Dendritic cell treated with granulocyte-macrophage colony-stimulating factor and Interleukin-4, amounts not matched to agents 40 ng/mL and 50 ng/mL, for 4 days (primary cell): ENCODE measurements at regions not wholly inside any gene's neighbourhood (a gene's known extent, or its start where the extent isn't known, plus 50 kb on each side); places are given as distances from the start of the nearest gene placed in this dataset.

Experiments
- H3K27ac Mint-ChIP-seq: one replicate; pipeline ENCODE4 v1.8.0; 2022; ENCODE audit warnings: mild to moderate bottlenecking, mixed read lengths
- H3K27me3 Mint-ChIP-seq: one replicate; pipeline ENCODE4 v1.8.0; 2022; ENCODE audit warnings: mild to moderate bottlenecking, mixed read lengths
- H3K36me3 Mint-ChIP-seq: one replicate; pipeline ENCODE4 v1.8.0; 2022; ENCODE audit warnings: low read depth, mixed read lengths
- H3K4me1 Mint-ChIP-seq: one replicate; pipeline ENCODE4 v1.8.0; 2022; ENCODE audit warnings: low read depth, mixed read lengths
- H3K4me3 Mint-ChIP-seq: one replicate; pipeline ENCODE4 v1.8.0; 2022; ENCODE audit warnings: mild to moderate bottlenecking, moderate library complexity, mixed read lengths
- H3K9me3 Mint-ChIP-seq: one replicate; pipeline ENCODE4 v1.8.0; 2022; ENCODE audit warnings: mixed read lengths
- intact Hi-C: fragments of 100-400 bp; cut with micrococcal nuclease; formaldehyde crosslinking; loops from one replicate; pipeline ENCODE4 v1.15.0; 2022

GRCh38 chr2:107627164-107627563 is 199.5 kb upstream of the RGPD4 start:
- Mint-ChIP-seq H3K27ac (no peak overlapping the region), H3K9me3 (peaks cover 63% of the 10 kb centered on the region), H3K4me1 (no peaks in the 10 kb centered on the region), H3K36me3 (no peaks in the 10 kb centered on the region), H3K4me3 (no peak overlapping the region), H3K27me3 (no peaks in the 10 kb centered on the region)
- intact Hi-C loops, result no loop called here

DNA sequence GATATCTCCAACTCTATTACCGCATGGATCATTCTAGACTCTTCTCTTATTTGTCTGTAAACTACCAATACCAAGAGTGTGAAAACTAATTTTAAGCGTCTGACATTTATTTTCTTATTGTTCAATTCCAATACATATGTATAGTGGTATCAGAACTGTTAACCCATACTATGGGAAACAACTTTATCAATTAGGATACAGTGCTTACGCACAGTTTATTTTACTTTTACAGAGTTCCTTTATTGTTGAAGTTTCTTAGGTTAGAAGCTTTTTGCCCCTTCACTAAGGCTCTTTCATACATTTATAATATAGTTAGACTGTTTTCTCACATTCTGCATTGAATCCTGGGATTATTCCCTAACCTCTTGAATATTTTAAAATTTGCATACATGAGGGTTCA is 198.8 kb upstream of the RGPD4 start:
- Mint-ChIP-seq H3K27ac (no peak overlapping the region), H3K36me3 (no peaks in the 10 kb centered on the region), H3K4me1 (no peaks in the 10 kb centered on the region), H3K4me3 (no peak overlapping the region), H3K9me3 (peaks cover 60% of the 10 kb centered on the region), H3K27me3 (no peaks in the 10 kb centered on the region)
- intact Hi-C loops, result no loop called here

DNA sequence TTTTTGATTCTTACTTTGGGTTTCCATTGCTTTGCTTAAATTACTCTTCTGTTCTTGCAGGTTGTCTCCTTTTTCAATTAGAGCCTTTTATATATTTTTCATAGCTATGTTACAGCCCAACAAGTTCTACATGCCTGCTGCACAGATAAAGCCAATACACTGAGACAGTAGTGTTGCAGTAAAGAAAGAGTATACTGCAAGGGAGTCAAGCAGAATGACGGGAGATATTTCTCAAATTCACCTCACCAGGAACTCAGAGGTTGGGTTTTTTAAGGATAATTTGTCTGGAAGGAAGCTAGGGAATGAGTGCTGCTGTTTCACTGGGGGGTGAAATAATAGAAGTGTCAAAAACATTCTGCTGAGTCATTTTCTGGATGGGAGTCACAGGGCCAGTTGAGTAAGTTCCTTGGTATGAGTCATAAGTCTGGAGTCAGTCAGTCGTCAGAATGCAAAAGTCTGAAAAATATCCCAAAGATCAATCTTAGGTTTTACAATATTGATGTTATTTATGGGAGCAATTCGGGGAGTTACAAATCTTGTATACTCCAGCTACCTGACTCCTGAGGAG is 193.0 kb upstream of the RGPD4 start:
- no peak overlapping the region for H3K27ac Mint-ChIP-seq

DNA sequence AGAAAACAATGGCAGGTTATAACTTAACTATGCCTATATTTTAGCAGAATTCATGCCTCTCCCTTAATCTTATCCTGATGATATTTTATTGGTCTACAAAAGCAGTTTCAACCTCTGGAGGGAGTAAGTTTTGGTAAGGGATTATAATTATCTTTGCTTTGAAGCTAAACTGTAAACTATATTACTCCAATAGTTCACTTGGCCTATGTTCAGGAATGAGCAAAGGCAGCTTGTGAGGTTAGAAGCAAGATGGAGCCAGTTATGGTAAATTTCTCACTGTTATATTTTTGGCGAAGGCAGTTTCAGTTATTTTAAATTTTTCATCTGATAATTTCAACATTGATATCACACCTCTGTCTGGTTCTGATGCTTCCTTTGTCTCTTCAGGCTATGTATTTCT is 192.5 kb upstream of the RGPD4 start:
- Mint-ChIP-seq H3K27ac (no peak overlapping the region), H3K27me3 (no peaks in the 10 kb centered on the region), H3K9me3 (peaks cover 44% of the 10 kb centered on the region), H3K4me3 (no peak overlapping the region), H3K4me1 (no peaks in the 10 kb centered on the region), H3K36me3 (no peaks in the 10 kb centered on the region)
- intact Hi-C loops, result no loop called here

More for the DNA sequence above, 193.0 kb upstream of the RGPD4 start:
- Mint-ChIP-seq H3K9me3 (peaks cover 49% of the 10 kb centered on the region), H3K4me3 (no peak overlapping the region), H3K36me3 (no peaks in the 10 kb centered on the region), H3K27me3 (no peaks in the 10 kb centered on the region), H3K4me1 (no peaks in the 10 kb centered on the region)
- intact Hi-C loops, result no loop called here

DNA sequence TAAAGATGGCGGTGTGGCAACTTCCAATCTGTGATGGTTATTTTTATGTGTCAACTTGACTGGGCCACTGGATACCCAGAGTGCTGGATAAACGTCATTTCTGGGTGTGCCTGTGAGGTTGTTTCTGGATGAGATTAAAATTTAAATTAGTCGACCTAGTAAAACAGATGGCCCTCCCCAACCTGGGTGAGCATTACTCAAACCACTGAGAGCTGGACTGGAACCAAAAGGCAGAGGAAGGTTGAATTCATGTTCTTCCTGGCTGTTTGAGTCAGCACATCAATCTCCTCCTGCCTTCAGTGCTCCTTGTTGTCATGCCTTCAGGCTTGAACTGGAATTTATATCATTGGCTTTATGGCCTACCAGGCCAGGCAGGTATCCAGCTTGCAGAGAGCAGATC is 190.8 kb upstream of the RGPD4 start:
- H3K4me1 Mint-ChIP-seq, result no peaks in the 10 kb centered on the region
- no peaks in the 10 kb centered on the region for H3K36me3 Mint-ChIP-seq
- H3K9me3 Mint-ChIP-seq, result peaks cover 34% of the 10 kb centered on the region
- intact Hi-C loops, result no loop called here
- no peak overlapping the region for H3K27ac Mint-ChIP-seq
- H3K4me3 Mint-ChIP-seq, result no peak overlapping the region
- no peaks in the 10 kb centered on the region for H3K27me3 Mint-ChIP-seq

- no peaks in the 10 kb centered on the region for H3K4me1 Mint-ChIP-seq
- no peaks in the 10 kb centered on the region for H3K36me3 Mint-ChIP-seq
- intact Hi-C loops, result no loop called here
- H3K9me3 Mint-ChIP-seq, result peaks cover 56% of the 10 kb centered on the region
- no peak overlapping the region for H3K4me3 Mint-ChIP-seq
- H3K27ac Mint-ChIP-seq, result no peak overlapping the region
- no peaks in the 10 kb centered on the region for H3K27me3 Mint-ChIP-seq
Measured at GRCh38 chr2:107645586-107645985, 181.1 kb upstream of the RGPD4 start.

GRCh38 chr2:107648781-107649404 is 177.8 kb upstream of the RGPD4 start:
- no peak overlapping the region for H3K27ac Mint-ChIP-seq
- no peaks in the 10 kb centered on the region for H3K4me1 Mint-ChIP-seq
- H3K27me3 Mint-ChIP-seq, result no peaks in the 10 kb centered on the region
- H3K9me3 Mint-ChIP-seq, result peaks cover 45% of the 10 kb centered on the region
- H3K4me3 Mint-ChIP-seq, result no peak overlapping the region
- no peaks in the 10 kb centered on the region for H3K36me3 Mint-ChIP-seq
- intact Hi-C loops, result no loop called here

DNA sequence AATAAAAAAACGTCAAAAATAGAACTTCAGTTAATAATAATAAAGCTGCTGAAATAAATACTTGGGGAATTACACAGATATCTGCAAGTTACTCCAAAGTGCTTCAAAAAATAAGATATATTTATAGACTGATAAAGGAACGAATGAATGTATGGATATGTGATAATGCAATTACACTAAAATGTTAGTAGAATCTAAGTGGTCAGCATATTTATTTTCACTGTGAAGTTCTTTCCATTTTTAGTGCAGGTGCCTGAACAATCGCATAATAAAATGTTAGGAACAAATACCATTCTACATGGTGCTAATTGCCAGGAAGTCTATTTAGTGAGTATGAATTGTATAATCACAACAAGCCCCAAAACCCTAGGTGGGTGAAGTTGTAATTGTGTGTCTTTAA is 169.6 kb upstream of the RGPD4 start:
- no peaks in the 10 kb centered on the region for H3K36me3 Mint-ChIP-seq
- no peak overlapping the region for H3K4me3 Mint-ChIP-seq
- H3K27me3 Mint-ChIP-seq, result no peaks in the 10 kb centered on the region
- no peak overlapping the region for H3K27ac Mint-ChIP-seq
- H3K9me3 Mint-ChIP-seq, result peaks cover 25% of the 10 kb centered on the region
- intact Hi-C loops, result no loop called here
- no peaks in the 10 kb centered on the region for H3K4me1 Mint-ChIP-seq

DNA sequence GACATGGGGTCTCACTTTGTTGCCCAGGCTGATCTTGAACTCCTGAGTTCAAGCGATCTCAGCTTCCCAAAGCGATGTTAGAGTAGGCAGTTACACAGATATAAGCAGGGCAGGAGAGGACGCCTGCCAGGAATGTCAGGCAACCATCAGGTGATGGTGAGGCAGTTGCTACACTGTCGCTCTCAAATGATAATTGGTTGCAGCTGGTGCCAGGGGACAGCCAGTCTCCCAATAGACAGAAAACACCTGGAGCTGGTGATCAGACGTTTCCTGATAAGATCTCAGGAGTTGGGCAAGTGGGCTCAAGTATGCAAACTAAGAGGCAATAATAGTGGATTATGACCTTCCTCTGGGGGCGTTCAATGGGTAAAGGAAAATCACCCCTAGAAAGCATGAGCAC is 163.1 kb upstream of the RGPD4 start:
- Mint-ChIP-seq H3K9me3 (peaks cover 34% of the 10 kb centered on the region), H3K27me3 (no peaks in the 10 kb centered on the region), H3K4me3 (no peak overlapping the region), H3K36me3 (no peaks in the 10 kb centered on the region), H3K4me1 (no peaks in the 10 kb centered on the region), H3K27ac (no peak overlapping the region)
- intact Hi-C loops, result no loop called here

DNA sequence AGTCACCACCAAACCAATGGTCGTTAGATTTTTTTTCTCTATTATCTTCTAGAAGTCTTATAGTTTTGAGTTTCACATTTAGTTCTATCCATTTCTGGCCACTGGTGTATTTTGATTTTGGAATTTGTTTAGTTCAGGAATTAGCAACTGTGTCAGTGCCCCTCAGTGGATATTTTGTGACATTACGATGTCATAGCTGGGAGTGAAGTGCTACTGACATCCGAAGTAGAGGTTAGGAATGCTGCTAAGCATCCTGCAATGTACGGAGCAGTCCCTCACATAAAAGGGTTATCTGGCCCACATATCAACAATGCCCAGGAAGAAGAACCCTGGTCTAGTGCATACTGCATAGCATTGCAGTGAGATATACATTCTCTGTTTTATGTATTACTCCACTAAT is 157.4 kb upstream of the RGPD4 start:
- Mint-ChIP-seq H3K9me3 (peaks cover 18% of the 10 kb centered on the region), H3K4me1 (no peaks in the 10 kb centered on the region)
- intact Hi-C loops, result no loop called here

GRCh38 chr2:107681936-107682335 is 144.8 kb upstream of the RGPD4 start:
- H3K4me1 Mint-ChIP-seq, result no peaks in the 10 kb centered on the region
- no peak overlapping the region for H3K4me3 Mint-ChIP-seq
- peaks cover 31% of the 10 kb centered on the region for H3K9me3 Mint-ChIP-seq
- H3K27ac Mint-ChIP-seq, result no peak overlapping the region
- intact Hi-C loops, result no loop called here
- no peaks in the 10 kb centered on the region for H3K36me3 Mint-ChIP-seq
- H3K27me3 Mint-ChIP-seq, result no peaks in the 10 kb centered on the region

More for the DNA sequence above, 157.4 kb upstream of the RGPD4 start:
- H3K27me3 Mint-ChIP-seq, result no peaks in the 10 kb centered on the region
- no peaks in the 10 kb centered on the region for H3K36me3 Mint-ChIP-seq
- no peak overlapping the region for H3K27ac Mint-ChIP-seq
- no peak overlapping the region for H3K4me3 Mint-ChIP-seq

GRCh38 chr2:107684421-107684820 is 142.3 kb upstream of the RGPD4 start:
- H3K9me3 Mint-ChIP-seq, result peaks cover 9% of the 10 kb centered on the region
- no peak overlapping the region for H3K27ac Mint-ChIP-seq
- H3K27me3 Mint-ChIP-seq, result no peaks in the 10 kb centered on the region
- no peaks in the 10 kb centered on the region for H3K36me3 Mint-ChIP-seq
- no peaks in the 10 kb centered on the region for H3K4me1 Mint-ChIP-seq
- intact Hi-C loops, result no loop called here
- no peak overlapping the region for H3K4me3 Mint-ChIP-seq

DNA sequence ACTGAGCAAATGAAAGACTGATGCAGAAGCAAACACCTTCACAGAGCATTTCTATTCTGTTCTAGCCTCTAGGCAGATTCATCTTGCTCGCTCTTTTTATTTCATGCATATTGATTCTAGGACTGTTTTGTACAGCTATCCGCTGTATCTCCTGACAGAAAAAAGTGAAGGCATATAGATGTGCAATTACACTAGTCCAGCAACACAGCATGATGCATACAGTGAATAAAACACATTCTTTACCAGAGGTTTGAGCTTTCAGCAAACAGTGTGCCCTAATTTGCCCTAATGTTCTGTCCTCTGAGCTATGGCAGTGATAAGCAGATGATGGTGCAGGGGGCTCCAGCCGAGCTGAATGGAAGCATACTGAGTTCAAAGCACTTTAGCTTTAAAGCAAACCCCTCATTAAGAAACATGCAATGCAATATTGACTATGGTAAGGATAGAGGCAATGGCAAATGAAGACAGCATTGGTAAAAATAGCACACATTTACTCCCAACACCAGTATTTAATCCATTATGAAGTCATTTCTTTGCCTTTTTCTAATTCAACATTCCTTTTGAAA is 141.2 kb upstream of the RGPD4 start:
- no peaks in the 10 kb centered on the region for H3K4me1 Mint-ChIP-seq

GRCh38 chr2:107687073-107687472 is 139.6 kb upstream of the RGPD4 start:
- Mint-ChIP-seq H3K4me1 (no peaks in the 10 kb centered on the region), H3K9me3 (no peaks in the 10 kb centered on the region)
- intact Hi-C loops, result no loop called here

More for the DNA sequence above, 141.2 kb upstream of the RGPD4 start:
- no peaks in the 10 kb centered on the region for H3K27me3 Mint-ChIP-seq
- no peak overlapping the region for H3K27ac Mint-ChIP-seq
- H3K4me3 Mint-ChIP-seq, result no peak overlapping the region
- H3K9me3 Mint-ChIP-seq, result no peaks in the 10 kb centered on the region
- intact Hi-C loops, result no loop called here
- no peaks in the 10 kb centered on the region for H3K36me3 Mint-ChIP-seq

DNA sequence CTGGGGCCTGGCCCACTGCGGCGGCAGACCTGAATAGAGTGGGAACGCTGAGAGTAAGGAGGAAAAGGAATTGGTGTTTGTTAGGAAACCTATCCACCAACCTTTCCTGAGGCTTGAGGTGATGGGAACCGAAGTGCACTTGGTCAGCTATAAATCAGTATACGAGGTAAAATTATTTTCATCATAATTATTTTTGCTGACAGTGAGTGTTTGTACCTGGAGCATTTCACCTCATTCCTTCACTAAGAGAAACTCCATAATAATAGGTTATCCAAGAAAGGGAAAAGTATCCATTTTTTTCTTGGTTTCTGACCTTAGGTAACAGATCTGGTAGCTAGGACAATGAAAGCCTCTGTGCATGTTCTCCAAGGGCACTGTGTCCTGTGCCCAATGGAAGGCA is 138.6 kb upstream of the RGPD4 start:
- Mint-ChIP-seq H3K4me3 (no peak overlapping the region), H3K27ac (no peak overlapping the region), H3K4me1 (no peaks in the 10 kb centered on the region)

More at GRCh38 chr2:107687073-107687472, 139.6 kb upstream of the RGPD4 start:
- no peak overlapping the region for H3K4me3 Mint-ChIP-seq
- H3K27ac Mint-ChIP-seq, result no peak overlapping the region
- no peaks in the 10 kb centered on the region for H3K36me3 Mint-ChIP-seq
- H3K27me3 Mint-ChIP-seq, result no peaks in the 10 kb centered on the region

More for the DNA sequence above, 138.6 kb upstream of the RGPD4 start:
- H3K27me3 Mint-ChIP-seq, result no peaks in the 10 kb centered on the region
- no peaks in the 10 kb centered on the region for H3K9me3 Mint-ChIP-seq
- H3K36me3 Mint-ChIP-seq, result no peaks in the 10 kb centered on the region
- intact Hi-C loops, result no loop called here
